GM23338 (cell line): ENCODE measurements at regions not wholly inside any gene's neighbourhood (a gene's known extent, or its start where the extent isn't known, plus 50 kb on each side); places are given as distances from the start of the nearest gene placed in this dataset.

Experiments
- ATAC-seq: fragments of 200-7000 bp; cut with Tn5 transposase; 3 replicates; pipeline ENCODE4 v1.9.1; 2020
- DNase-seq: peaks from one replicate; pipeline ENCODE4 v3.0.0-alpha.2; 2015; ENCODE audit warnings: low spot score
- H2AFZ ChIP-seq: fragments of 200-600 bp; sonication (generic); 2 replicates; pipeline ENCODE4 v1.8.0; 2016; ENCODE audit warnings: antibody characterized with exemption, mild to moderate bottlenecking, moderate library complexity
- H3F3A ChIP-seq: fragments of 200-600 bp; sonication (generic); replicated peaks from 2 replicates; pipeline ENCODE4 v1.8.0; 2017; ENCODE audit warnings: antibody characterized with exemption, mixed run types, low read depth
- H3K27ac ChIP-seq: fragments of 200-600 bp; sonication (generic); 2 replicates; pipeline ENCODE4 v1.6.1; 2016; ENCODE audit warnings: low read depth
- H3K27me3 ChIP-seq: fragments of 200-600 bp; sonication (generic); 2 replicates; pipeline ENCODE4 v1.8.0; 2016; ENCODE audit warnings: mild to moderate bottlenecking, mixed run types, moderate library complexity; ENCODE audit not compliant: insufficient read depth
- H3K36me3 ChIP-seq: fragments of 200-600 bp; sonication (generic); 2 replicates; pipeline ENCODE4 v1.8.0; 2016; ENCODE audit warnings: mild to moderate bottlenecking; ENCODE audit not compliant: insufficient read depth
- H3K4me1 ChIP-seq: fragments of 200-600 bp; sonication (generic); 2 replicates; pipeline ENCODE4 v1.8.0; 2016; ENCODE audit warnings: mild to moderate bottlenecking, moderate library complexity; ENCODE audit not compliant: insufficient read depth
- H3K4me2 ChIP-seq: fragments of 200-600 bp; sonication (generic); 2 replicates; pipeline ENCODE4 v1.7.1; 2017; ENCODE audit warnings: mixed run types
- H3K4me3 ChIP-seq: fragments of 200-600 bp; sonication (generic); 2 replicates; pipeline ENCODE4 v1.6.1; 2016; ENCODE audit warnings: mixed run types
- H3K79me2 ChIP-seq: fragments of 200-600 bp; sonication (generic); replicated peaks from 2 replicates; pipeline ENCODE4 v1.8.0; 2017; ENCODE audit warnings: mild to moderate bottlenecking; ENCODE audit not compliant: insufficient read depth
- H3K9me2 ChIP-seq: fragments of 200-600 bp; sonication (generic); 2 replicates; pipeline ENCODE4 v1.8.0; 2017; ENCODE audit not compliant: insufficient read depth
- H4K20me1 ChIP-seq: fragments of 200-600 bp; sonication (generic); replicated peaks from 2 replicates; pipeline ENCODE4 v1.8.0; 2017; ENCODE audit warnings: mild to moderate bottlenecking; ENCODE audit not compliant: insufficient read depth
- H3K27ac Mint-ChIP-seq: 2 replicates; pipeline ENCODE4 v1.8.0; 2020; ENCODE audit warnings: inconsistent platforms, mild to moderate bottlenecking, moderate library complexity, mixed read lengths
- H3K27me3 Mint-ChIP-seq: 3 replicates; pipeline ENCODE4 v1.8.0; 2022; ENCODE audit warnings: low read depth, mild to moderate bottlenecking, moderate library complexity, mixed read lengths, inconsistent platforms; ENCODE audit not compliant: insufficient read depth, poor library complexity
- H3K36me3 Mint-ChIP-seq: 3 replicates; pipeline ENCODE4 v1.8.0; 2021; ENCODE audit warnings: low read depth, mild to moderate bottlenecking, inconsistent platforms, moderate library complexity, mixed read lengths
- H3K4me1 Mint-ChIP-seq: 3 replicates; pipeline ENCODE4 v1.8.0; 2020; ENCODE audit warnings: mild to moderate bottlenecking, inconsistent platforms, mixed read lengths
- H3K4me3 Mint-ChIP-seq: 3 replicates; pipeline ENCODE4 v1.8.0; 2021; ENCODE audit warnings: moderate library complexity, mild to moderate bottlenecking, inconsistent platforms, mixed read lengths
- H3K9me3 Mint-ChIP-seq: 3 replicates; pipeline ENCODE4 v1.8.0; 2020; ENCODE audit warnings: moderate library complexity, mild to moderate bottlenecking, inconsistent platforms, mixed read lengths
- CREB1 ChIP-seq: fragments of 250-450 bp; sonication (Bioruptor Pico); IDR thresholded peaks from 2 replicates; pipeline ENCODE4 v1.5.0; 2020; ENCODE audit warnings: low read depth, mild to moderate bottlenecking, moderate library complexity
- CTCF ChIP-seq, 2 experiments: fragments of 200-600 bp in 1 of 2; sonication (generic) in 1 of 2; conservative IDR thresholded peaks; 2 replicates each; pipeline versions ENCODE4 v1.5.1 to v1.6.1; 2016 to 2017; ENCODE audit warnings: antibody characterized with exemption in 2 of 2, low read depth in 2 of 2, mild to moderate bottlenecking in 2 of 2, moderate library complexity in 1 of 2
- ETS1 ChIP-seq: IDR thresholded peaks from 2 replicates; pipeline ENCODE4 v1.6.1; 2016; ENCODE audit warnings: antibody characterized with exemption
- EZH2 ChIP-seq: fragments of 200-600 bp; sonication (generic); IDR thresholded peaks from one replicate; pipeline ENCODE4 v1.8.0; 2017; ENCODE audit warnings: antibody characterized with exemption, mild to moderate bottlenecking, low read depth; ENCODE audit not compliant: unreplicated experiment
- EZH2phosphoT487 ChIP-seq: fragments of 200-600 bp; sonication (generic); IDR thresholded peaks from one replicate; pipeline ENCODE4 v1.8.1; 2018; ENCODE audit warnings: antibody characterized with exemption; ENCODE audit not compliant: unreplicated experiment
- JUNB ChIP-seq: IDR thresholded peaks from one replicate; pipeline ENCODE4 v1.6.1; 2016; ENCODE audit warnings: antibody characterized with exemption; ENCODE audit not compliant: unreplicated experiment
- NANOG ChIP-seq: IDR thresholded peaks from 2 replicates; pipeline ENCODE4 v1.6.1; 2016; ENCODE audit warnings: antibody characterized with exemption, borderline replicate concordance
- POLR2AphosphoS5 ChIP-seq: IDR thresholded peaks from 2 replicates; pipeline ENCODE4 v1.6.1; 2016; ENCODE audit warnings: antibody characterized with exemption, low read depth
- REST ChIP-seq: IDR thresholded peaks from one replicate; pipeline ENCODE4 v1.6.1; 2018; ENCODE audit warnings: antibody characterized with exemption; ENCODE audit not compliant: unreplicated experiment
- STAT1 ChIP-seq: IDR thresholded peaks from one replicate; pipeline ENCODE4 v1.6.1; 2016; ENCODE audit warnings: antibody characterized with exemption; ENCODE audit not compliant: unreplicated experiment
- ZNF114 ChIP-seq: fragments of 250-450 bp; sonication (Bioruptor Pico); IDR thresholded peaks from 2 replicates; pipeline ENCODE4 v1.5.0; 2020; ENCODE audit warnings: mild to moderate bottlenecking, moderate library complexity
- ZNF331 ChIP-seq: fragments of 250-450 bp; sonication (Bioruptor Pico); IDR thresholded peaks from 2 replicates; pipeline ENCODE4 v1.5.0; 2020; ENCODE audit warnings: low read depth, mild to moderate bottlenecking, moderate library complexity
- ZNF462 ChIP-seq: fragments of 250-450 bp; sonication (Bioruptor Pico); IDR thresholded peaks from 2 replicates; pipeline ENCODE4 v1.5.0; 2020; ENCODE audit warnings: mild to moderate bottlenecking, moderate library complexity

- Mint-ChIP-seq H3K4me3 (no peak overlapping the region), H3K9me3 (0 out of 3 replicates have a peak, but pooled peaks cover 2% of the 10 kb centered on the region), H3K27ac (no peak overlapping the region), H3K27me3 (peaks cover 2% of the 10 kb centered on the region), H3K36me3 (no peaks in the 10 kb centered on the region), H3K4me1 (peaks cover 12% of the 10 kb centered on the region)
- no peak overlapping the region for H3K27ac ChIP-seq
- DNase-seq (no peak), ATAC-seq (no peak)
- H2AFZ ChIP-seq, result no peak overlapping the region
- peaks cover 4% of the 10 kb centered on the region for H3K9me2 ChIP-seq
- H3K27me3 ChIP-seq, result no peaks in the 10 kb centered on the region
- H3K4me3 ChIP-seq, result no peak overlapping the region
- H3K4me2 ChIP-seq, result no peak overlapping the region
- no peaks in the 10 kb centered on the region for H3K79me2 ChIP-seq
- H3K36me3 ChIP-seq, result no peaks in the 10 kb centered on the region
- no peaks in the 10 kb centered on the region for H4K20me1 ChIP-seq
- H3K4me1 ChIP-seq, result peaks cover 16% of the 10 kb centered on the region; the same call in 1 of the 2 replicates
- TF ChIP-seq REST (no peak), ZNF114 (no peak), POLR2AphosphoS5 (no peak), JUNB (no peak), CREB1 (no peak), ZNF331 (CRISPR knock-in tag) (no peak), STAT1 (no peak), NANOG (no peak), ZNF462 (CRISPR knock-in tag) (no peak), EZH2 (no peak), CTCF (conservative IDR thresholded peaks at IDR 0.05; ENCODE audit: low read depth in 2 of 2) (no peak), EZH2phosphoT487 (no peak), ETS1 (no peak)
- H3F3A ChIP-seq, result no peaks in the 10 kb centered on the region
Measured at GRCh38 chr4:24745172-24745895, 50.0 kb upstream of the SOD3 start.
